ENCODE measurements at regions not wholly inside any gene's neighbourhood (a gene's known extent, or its start where the extent isn't known, plus 50 kb on each side); places are given as distances from the start of the nearest gene placed in this dataset.

GRCh38 chr6:9563568-9563967 is 851.3 kb downstream of the TFAP2A start:
- H3K4me3 ChIP-seq (ENCODE audit: low read depth in 1 of 3, low read length in 3 of 3), result no peak overlapping the region
- no peaks in the 10 kb centered on the region for H3K36me3 ChIP-seq (ENCODE audit: control insufficient read depth in 4 of 4, insufficient read depth in 3 of 4, low read depth in 1 of 4, low read length in 3 of 4)
- WGBS, result 95% methylated on average over 1 of the region's 1 CpG
- H3K27ac ChIP-seq (ENCODE audit: low read depth in 1 of 2, low read length in 2 of 2), result no peak overlapping the region
- H3K27me3 ChIP-seq (ENCODE audit: control insufficient read depth in 4 of 4, insufficient read depth in 4 of 4, low read length in 3 of 4), result peaks cover 0 to 10% (median 0%) of the 10 kb centered on the region in 4 donors
- H3K4me1 ChIP-seq (ENCODE audit: control insufficient read depth in 4 of 4, insufficient read depth in 4 of 4, low read length in 3 of 4), result no peaks in the 10 kb centered on the region
- DNase-seq (ENCODE audit: low spot score), result no peak
- H3K9ac ChIP-seq (ENCODE audit: low read depth in 1 of 2, low read length in 2 of 2), result no peak overlapping the region
- TF ChIP-seq SP1 (IDR thresholded peaks at IDR 0.05) (no peak), HNF4G (IDR thresholded peaks at IDR 0.05) (no peak)
- peaks cover 0 to 3% (median 1%) of the 10 kb centered on the region in 4 donors for H3K9me3 ChIP-seq (ENCODE audit: control insufficient read depth in 4 of 4, low read length in 3 of 4)

GRCh38 chr6:9554806-9555205 is 860.1 kb downstream of the TFAP2A start:
- Histone ChIP-seq H3K4me1 (ENCODE audit: control insufficient read depth in 4 of 4, insufficient read depth in 4 of 4, low read length in 3 of 4) (no peaks in the 10 kb centered on the region), H3K9me3 (ENCODE audit: control insufficient read depth in 4 of 4, low read length in 3 of 4) (peaks cover 5 to 26% (median 17%) of the 10 kb centered on the region in 4 donors), H3K4me3 (ENCODE audit: low read depth in 1 of 3, low read length in 3 of 3) (no peak overlapping the region), H3K27me3 (ENCODE audit: control insufficient read depth in 4 of 4, insufficient read depth in 4 of 4, low read length in 3 of 4) (peaks cover 0 to 4% (median 0%) of the 10 kb centered on the region in 4 donors), H3K27ac (ENCODE audit: low read depth in 1 of 2, low read length in 2 of 2) (no peak overlapping the region), H3K9ac (ENCODE audit: low read depth in 1 of 2, low read length in 2 of 2) (no peak overlapping the region), H3K36me3 (ENCODE audit: control insufficient read depth in 4 of 4, insufficient read depth in 3 of 4, low read depth in 1 of 4, low read length in 3 of 4) (no peaks in the 10 kb centered on the region)
- TF ChIP-seq, protein P1, sequence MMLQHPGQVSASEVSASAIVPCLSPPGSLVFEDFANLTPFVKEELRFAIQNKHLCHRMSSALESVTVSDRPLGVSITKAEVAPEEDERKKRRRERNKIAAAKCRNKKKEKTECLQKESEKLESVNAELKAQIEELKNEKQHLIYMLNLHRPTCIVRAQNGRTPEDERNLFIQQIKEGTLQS (IDR thresholded peaks at IDR 0.05), result no peak
- TF ChIP-seq FOXA1 (IDR thresholded peaks at IDR 0.05), result no peak
- TF ChIP-seq YY1 (IDR thresholded peaks at IDR 0.05), result no peak
- TF ChIP-seq JUND (IDR thresholded peaks at IDR 0.05), result no peak
- TF ChIP-seq GABPA (IDR thresholded peaks at IDR 0.05 in 1 of 2, conservative IDR thresholded peaks at IDR 0.05 in 1 of 2), result no peak
- no peak for TF ChIP-seq REST (IDR thresholded peaks at IDR 0.05)
- no peak for TF ChIP-seq RXRA (IDR thresholded peaks at IDR 0.05)
- no peak for TF ChIP-seq RAD21 (IDR thresholded peaks at IDR 0.05)
- no peak for TF ChIP-seq SP1 (IDR thresholded peaks at IDR 0.05)
- TF ChIP-seq TAF1 (conservative IDR thresholded peaks at IDR 0.05), result no peak
- no peak for TF ChIP-seq HNF4A (conservative IDR thresholded peaks at IDR 0.05)
- no peak for TF ChIP-seq EGR1 (IDR thresholded peaks at IDR 0.05; ENCODE audit: low read depth in 2 of 2)
- TF ChIP-seq MAX (IDR thresholded peaks at IDR 0.05), result no peak
- no peak for DNase-seq (ENCODE audit: low spot score)

GRCh38 chr6:9554323-9554722 is 860.6 kb downstream of the TFAP2A start:
- DNase-seq (ENCODE audit: low spot score), result no peak
- Histone ChIP-seq H3K36me3 (ENCODE audit: control insufficient read depth in 4 of 4, insufficient read depth in 3 of 4, low read depth in 1 of 4, low read length in 3 of 4) (no peaks in the 10 kb centered on the region), H3K9ac (ENCODE audit: low read depth in 1 of 2, low read length in 2 of 2) (no peak overlapping the region), H3K27ac (ENCODE audit: low read depth in 1 of 2, low read length in 2 of 2) (no peak overlapping the region), H3K9me3 (ENCODE audit: control insufficient read depth in 4 of 4, low read length in 3 of 4) (peaks cover 5 to 26% (median 17%) of the 10 kb centered on the region in 4 donors), H3K4me3 (ENCODE audit: low read depth in 1 of 3, low read length in 3 of 3) (no peak overlapping the region), H3K27me3 (ENCODE audit: control insufficient read depth in 4 of 4, insufficient read depth in 4 of 4, low read length in 3 of 4) (peaks cover 0 to 4% (median 0%) of the 10 kb centered on the region in 4 donors), H3K4me1 (ENCODE audit: control insufficient read depth in 4 of 4, insufficient read depth in 4 of 4, low read length in 3 of 4) (no peaks in the 10 kb centered on the region)
- TF ChIP-seq FOXA2 (IDR thresholded peaks at IDR 0.05) (no peak), HNF4G (IDR thresholded peaks at IDR 0.05) (no peak)
- TF ChIP-seq, protein P1 (IDR thresholded peaks at IDR 0.05), result no peak
- WGBS, result 50% methylated on average over 1 of the region's 1 CpG

All from liver (tissue), 7 donors.